A673 (cell line): ENCODE measurements at regions not wholly inside any gene's neighbourhood (a gene's known extent, or its start where the extent isn't known, plus 50 kb on each side); places are given as distances from the start of the nearest gene placed in this dataset.

Experiments
- BruUV-seq: library from RNA; stranded (reverse); fragments of 400-500 nt; replicated peaks from 2 replicates; lab custom pipeline; 2021; lab: Mats Ljungman, UMichigan
- CTCF ChIA-PET: fragments of 300-600 bp; sonication (Branson Sonifier 250); formaldehyde crosslinking; loops from one replicate; lab custom pipeline; 2022; ENCODE audit warnings: antibody characterized with exemption; lab: Charles Lee
- POLR2A ChIA-PET: fragments of 300-600 bp; sonication (Branson Sonifier 250); formaldehyde crosslinking; loops from one replicate; lab custom pipeline; 2022; ENCODE audit warnings: antibody characterized with exemption; ENCODE audit not compliant: low non-redundant PET; lab: Charles Lee
- DNase-seq: peaks from one replicate; pipeline ENCODE4 v3.0.0-alpha.2; 2015; ENCODE audit warnings: low spot score
- H3K27ac ChIP-seq: fragments of 200-600 bp; sonication (generic); 2 replicates; pipeline ENCODE4 v1.5.1; 2016; ENCODE audit warnings: mixed run types, low read depth, mild to moderate bottlenecking, mixed read lengths, antibody characterized with exemption, low read length; ENCODE audit not compliant: poor library complexity, severe bottlenecking
- H3K27me3 ChIP-seq: fragments of 200-600 bp; sonication (generic); replicated peaks from 2 replicates; pipeline ENCODE4 v1.6.1; 2017; ENCODE audit warnings: mixed run types, low read depth, mild to moderate bottlenecking, mixed read lengths, antibody characterized with exemption, low read length; ENCODE audit not compliant: insufficient read depth, poor library complexity
- H3K36me3 ChIP-seq: fragments of 200-600 bp; sonication (generic); 2 replicates; pipeline ENCODE4 v1.6.1; 2016; ENCODE audit warnings: mixed run types, mild to moderate bottlenecking, mixed read lengths, antibody characterized with exemption, low read length; ENCODE audit not compliant: insufficient read depth, poor library complexity, severe bottlenecking
- H3K4me1 ChIP-seq: fragments of 200-600 bp; sonication (generic); 2 replicates; pipeline ENCODE4 v1.6.1; 2017; ENCODE audit warnings: mixed run types, mild to moderate bottlenecking, mixed read lengths, antibody characterized with exemption, low read length; ENCODE audit not compliant: insufficient read depth, poor library complexity, severe bottlenecking
- H3K4me3 ChIP-seq: fragments of 200-600 bp; sonication (generic); 2 replicates; pipeline ENCODE4 v1.5.1; 2016; ENCODE audit warnings: low read depth, mixed run types, mild to moderate bottlenecking, mixed read lengths, low read length; ENCODE audit not compliant: poor library complexity, severe bottlenecking
- H3K9me3 ChIP-seq: fragments of 200-600 bp; sonication (generic); 2 replicates; pipeline ENCODE4 v1.6.1; 2016; ENCODE audit warnings: mixed run types, low read depth, mild to moderate bottlenecking, mixed read lengths, antibody characterized with exemption, low read length; ENCODE audit not compliant: poor library complexity, severe bottlenecking
- EZH2 ChIP-seq: fragments of 200-600 bp; sonication (generic); IDR thresholded peaks from 2 replicates; pipeline ENCODE4 v1.6.1; 2017; ENCODE audit warnings: borderline replicate concordance, low read depth, mild to moderate bottlenecking, mixed read lengths, antibody characterized with exemption, low read length; ENCODE audit not compliant: poor library complexity, severe bottlenecking
- intact Hi-C: fragments of 100-400 bp; cut with micrococcal nuclease; formaldehyde crosslinking; loops from one replicate; pipeline ENCODE4 v1.10.0; 2022; ENCODE audit not compliant: unreplicated experiment
- TF ChIP-seq, protein P1 (sequence below): fragments of 300-800, 200-600 bp; sonication (generic); conservative IDR thresholded peaks from 2 replicates; pipeline ENCODE4 v1.5.1; 2017; ENCODE audit warnings: low read depth, mild to moderate bottlenecking, antibody characterized with exemption, low read length, moderate library complexity, mixed read lengths

DNA sequence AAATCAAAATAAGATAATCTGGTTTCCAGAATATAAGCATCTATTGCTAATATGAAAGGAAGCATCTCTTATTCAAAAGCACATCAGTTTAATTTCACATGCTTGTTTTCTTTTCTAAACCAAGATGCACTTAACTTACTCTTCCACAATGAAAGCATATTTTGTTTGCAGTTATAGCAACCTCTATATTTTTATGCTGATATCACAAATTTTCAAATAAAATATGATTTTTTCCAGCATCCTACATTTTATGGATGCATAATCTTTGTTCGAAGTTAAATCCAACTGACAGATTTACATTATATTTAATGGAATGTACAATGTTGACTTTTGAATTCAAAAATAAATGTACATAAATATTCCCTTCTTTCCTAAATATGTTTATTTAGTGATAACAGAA, 978.3 kb upstream of the B3GALT2 start:
- intact Hi-C loops: no loop called here
- no TSS peak for BruUV-seq
- no peak for TF ChIP-seq EZH2
- TF ChIP-seq, protein P1, sequence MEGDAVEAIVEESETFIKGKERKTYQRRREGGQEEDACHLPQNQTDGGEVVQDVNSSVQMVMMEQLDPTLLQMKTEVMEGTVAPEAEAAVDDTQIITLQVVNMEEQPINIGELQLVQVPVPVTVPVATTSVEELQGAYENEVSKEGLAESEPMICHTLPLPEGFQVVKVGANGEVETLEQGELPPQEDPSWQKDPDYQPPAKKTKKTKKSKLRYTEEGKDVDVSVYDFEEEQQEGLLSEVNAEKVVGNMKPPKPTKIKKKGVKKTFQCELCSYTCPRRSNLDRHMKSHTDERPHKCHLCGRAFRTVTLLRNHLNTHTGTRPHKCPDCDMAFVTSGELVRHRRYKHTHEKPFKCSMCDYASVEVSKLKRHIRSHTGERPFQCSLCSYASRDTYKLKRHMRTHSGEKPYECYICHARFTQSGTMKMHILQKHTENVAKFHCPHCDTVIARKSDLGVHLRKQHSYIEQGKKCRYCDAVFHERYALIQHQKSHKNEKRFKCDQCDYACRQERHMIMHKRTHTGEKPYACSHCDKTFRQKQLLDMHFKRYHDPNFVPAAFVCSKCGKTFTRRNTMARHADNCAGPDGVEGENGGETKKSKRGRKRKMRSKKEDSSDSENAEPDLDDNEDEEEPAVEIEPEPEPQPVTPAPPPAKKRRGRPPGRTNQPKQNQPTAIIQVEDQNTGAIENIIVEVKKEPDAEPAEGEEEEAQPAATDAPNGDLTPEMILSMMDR: no peak

DNA sequence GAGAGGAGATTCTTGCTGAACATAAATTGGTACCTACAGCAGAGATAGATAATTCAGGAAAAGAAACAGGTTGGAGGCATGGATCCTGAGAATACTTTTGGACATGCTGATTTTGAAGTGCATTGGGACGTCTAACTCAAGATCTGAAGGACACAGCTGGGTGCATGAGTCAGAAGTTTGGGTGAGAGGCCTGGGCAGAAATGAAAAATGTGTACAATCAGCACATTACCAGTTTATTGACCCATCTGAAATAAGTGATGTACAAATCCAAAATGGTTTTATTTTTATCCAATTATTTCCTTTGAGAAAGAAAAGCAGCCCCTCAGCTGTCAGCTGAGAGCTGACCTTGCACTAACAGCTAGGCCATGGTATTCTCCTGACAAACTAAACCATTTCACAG, 975.2 kb upstream of the B3GALT2 start:
- no peak overlapping the region for H3K27ac ChIP-seq
- no peaks in the 10 kb centered on the region for H3K27me3 ChIP-seq
- intact Hi-C loops: no loop called here
- H3K4me3 ChIP-seq: no peak overlapping the region
- H3K9me3 ChIP-seq: peaks cover 9% of the 10 kb centered on the region
- TF ChIP-seq EZH2: no peak
- POLR2A ChIA-PET: no interaction called here
- H3K4me1 ChIP-seq: no peaks in the 10 kb centered on the region
- DNase-seq: no peak
- CTCF ChIA-PET: no interaction called here
- BruUV-seq: no TSS peak
- H3K36me3 ChIP-seq: no peaks in the 10 kb centered on the region

More for the DNA sequence above, 978.3 kb upstream of the B3GALT2 start:
- H3K4me1 ChIP-seq: no peaks in the 10 kb centered on the region
- DNase-seq: no peak
- ChIA-PET POLR2A (no interaction called here), CTCF (no interaction called here)
- no peaks in the 10 kb centered on the region for H3K27me3 ChIP-seq
- H3K9me3 ChIP-seq: no peaks in the 10 kb centered on the region
- no peaks in the 10 kb centered on the region for H3K36me3 ChIP-seq
- H3K4me3 ChIP-seq: no peak overlapping the region
- H3K27ac ChIP-seq: no peak overlapping the region

DNA sequence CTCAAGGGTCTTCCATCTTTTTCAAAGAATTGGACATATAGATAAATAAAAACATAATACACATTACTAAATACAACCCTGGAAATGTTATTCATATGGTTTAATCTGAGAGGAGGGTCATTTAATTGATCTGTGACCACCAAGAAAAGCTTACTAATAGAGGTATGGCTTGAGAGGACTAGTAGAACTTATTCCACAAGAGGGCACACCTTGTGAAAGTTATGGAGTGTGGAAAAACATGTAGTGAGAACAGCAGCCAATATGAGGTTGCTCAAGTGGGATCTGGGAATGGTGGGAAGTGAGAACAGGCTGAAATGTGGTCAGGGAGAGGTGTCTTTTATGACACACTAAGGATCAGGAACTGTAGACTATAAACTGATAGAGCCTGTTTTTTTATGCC, 973.5 kb upstream of the B3GALT2 start:
- intact Hi-C loops: no loop called here

GRCh38 chr1:194155962-194156361, 969.5 kb upstream of the B3GALT2 start:
- ChIA-PET CTCF (no interaction called here), POLR2A (no interaction called here)
- H3K9me3 ChIP-seq: peaks cover 9% of the 10 kb centered on the region
- H3K4me3 ChIP-seq: no peak overlapping the region
- BruUV-seq: no TSS peak
- H3K4me1 ChIP-seq: no peaks in the 10 kb centered on the region
- H3K27me3 ChIP-seq: no peaks in the 10 kb centered on the region
- intact Hi-C loops: no loop called here
- no peak for DNase-seq
- no peaks in the 10 kb centered on the region for H3K36me3 ChIP-seq
- no peak overlapping the region for H3K27ac ChIP-seq
- TF ChIP-seq, protein P1: no peak
- TF ChIP-seq EZH2: no peak

More for the DNA sequence above, 973.5 kb upstream of the B3GALT2 start:
- peaks cover 9% of the 10 kb centered on the region for H3K9me3 ChIP-seq
- no peaks in the 10 kb centered on the region for H3K36me3 ChIP-seq
- ChIA-PET CTCF (no interaction called here), POLR2A (no interaction called here)
- H3K27me3 ChIP-seq: no peaks in the 10 kb centered on the region
- no peak overlapping the region for H3K27ac ChIP-seq
- no peak for TF ChIP-seq EZH2
- TF ChIP-seq, protein P1: no peak; the same call in 1 of the 2 replicates
- H3K4me3 ChIP-seq: no peak overlapping the region
- DNase-seq: no peak
- no peaks in the 10 kb centered on the region for H3K4me1 ChIP-seq
- BruUV-seq: no TSS peak
